Mesothelial cell of epicardium (in vitro differentiated cells): ENCODE measurements at regions not wholly inside any gene's neighbourhood (a gene's known extent, or its start where the extent isn't known, plus 50 kb on each side); places are given as distances from the start of the nearest gene placed in this dataset.
A peak's percentile ranks its signal among the peaks of the same experiment; 100 is the strongest.

Source experiments
- DNase-seq, 2 experiments: peaks; one replicate each; pipeline ENCODE4 v3.0.0; 2021; ENCODE audit warnings: low spot score in 2 of 2; ENCODE audit not compliant: unreplicated experiment in 2 of 2
- H3K27ac Mint-ChIP-seq: 2 replicates; pipeline ENCODE4 v1.8.0; 2021; ENCODE audit warnings: mixed read lengths
- H3K27me3 Mint-ChIP-seq: 2 replicates; pipeline ENCODE4 v1.8.0; 2021; ENCODE audit warnings: low read depth, mixed read lengths
- H3K36me3 Mint-ChIP-seq: 2 replicates; pipeline ENCODE4 v1.8.0; 2021; ENCODE audit warnings: mixed read lengths
- H3K4me1 Mint-ChIP-seq: 2 replicates; pipeline ENCODE4 v1.8.0; 2021; ENCODE audit warnings: mixed read lengths
- H3K4me3 Mint-ChIP-seq: 2 replicates; pipeline ENCODE4 v1.8.0; 2021; ENCODE audit warnings: mild to moderate bottlenecking, moderate library complexity, mixed read lengths
- H3K9me3 Mint-ChIP-seq: 2 replicates; pipeline ENCODE4 v1.8.0; 2021; ENCODE audit warnings: mixed read lengths
- CTCF ChIP-seq: fragments of 200-600 bp; sonication (generic); IDR thresholded peaks from one replicate; pipeline ENCODE4 v1.5.0; 2021; ENCODE audit warnings: antibody characterized with exemption; ENCODE audit not compliant: unreplicated experiment

GRCh38 chr7:121557034-121557892 lies 161.2 kb upstream of the FAM3C start:
- peaks cover 5% of the 10 kb centered on the region for H3K4me1 Mint-ChIP-seq
- no peaks in the 10 kb centered on the region for H3K36me3 Mint-ChIP-seq
- H3K27me3 Mint-ChIP-seq: no peaks in the 10 kb centered on the region
- no peak overlapping the region for H3K4me3 Mint-ChIP-seq
- no peak for TF ChIP-seq CTCF
- no peak overlapping the region for H3K27ac Mint-ChIP-seq
- DNase-seq: no peak
- H3K9me3 Mint-ChIP-seq: no peaks in the 10 kb centered on the region

- Mint-ChIP-seq H3K4me3 (no peak overlapping the region), H3K27ac (no peak overlapping the region), H3K4me1 (peaks cover 7% of the 10 kb centered on the region), H3K27me3 (no peaks in the 10 kb centered on the region), H3K36me3 (no peaks in the 10 kb centered on the region), H3K9me3 (no peaks in the 10 kb centered on the region)
- no peak for TF ChIP-seq CTCF
- DNase-seq: no peak
These were observed 159.4 kb upstream of the FAM3C start for GRCh38 chr7:121555558-121555957.

GRCh38 chr7:121547544-121548092 lies 151.5 kb upstream of the FAM3C start:
- no peak for DNase-seq
- TF ChIP-seq CTCF: peak; percentile 64
- Mint-ChIP-seq H3K36me3 (peaks cover 9% of the 10 kb centered on the region), H3K9me3 (peaks cover 20% of the 10 kb centered on the region), H3K27ac (no peak overlapping the region), H3K4me1 (peaks cover 21% of the 10 kb centered on the region), H3K4me3 (no peak overlapping the region), H3K27me3 (no peaks in the 10 kb centered on the region)

- DNase-seq: no peak
- peaks cover 9% of the 10 kb centered on the region for H3K36me3 Mint-ChIP-seq
These were observed 150.8 kb upstream of the FAM3C start for GRCh38 chr7:121546632-121547543.

More at GRCh38 chr7:121546632-121547543, 150.8 kb upstream of the FAM3C start:
- Mint-ChIP-seq H3K9me3 (peaks cover 20% of the 10 kb centered on the region), H3K4me1 (peaks cover 21% of the 10 kb centered on the region), H3K27ac (no peak overlapping the region), H3K4me3 (no peak overlapping the region), H3K27me3 (no peaks in the 10 kb centered on the region)
- TF ChIP-seq CTCF: no peak
